Mesenchymal stem cell (in vitro differentiated cells and primary cell): ENCODE measurements at regions not wholly inside any gene's neighbourhood (a gene's known extent, or its start where the extent isn't known, plus 50 kb on each side); places are given as distances from the start of the nearest gene placed in this dataset.

Source experiments
- DNase-seq: peaks from one replicate; pipeline ENCODE4 v3.0.0-alpha.2; 2013
- H2AFZ ChIP-seq: one replicate; pipeline ENCODE4 v1.6.1; 2013; ENCODE audit warnings: low read depth, mild to moderate bottlenecking, control low read depth, inconsistent platforms, low read length, moderate library complexity
- H2AK5ac ChIP-seq: 2 replicates; pipeline ENCODE4 v1.6.1; 2013; ENCODE audit warnings: low read length, moderate library complexity, mild to moderate bottlenecking, inconsistent platforms; ENCODE audit not compliant: severe bottlenecking
- H2BK120ac ChIP-seq: one replicate; pipeline ENCODE4 v1.6.1; 2013; ENCODE audit warnings: low read depth, mild to moderate bottlenecking, inconsistent platforms, low read length, moderate library complexity
- H2BK12ac ChIP-seq, 2 experiments: one replicate each; pipeline ENCODE4 v1.6.1; 2013; ENCODE audit warnings: inconsistent platforms in 2 of 2, low read length in 2 of 2, mild to moderate bottlenecking in 2 of 2, moderate library complexity in 2 of 2, control low read depth in 1 of 2
- H2BK15ac ChIP-seq: one replicate; pipeline ENCODE4 v1.6.1; 2013; ENCODE audit warnings: mild to moderate bottlenecking, low read depth, inconsistent platforms; ENCODE audit not compliant: poor library complexity, severe bottlenecking
- H2BK5ac ChIP-seq: 2 replicates; pipeline ENCODE4 v1.6.1; 2013; ENCODE audit warnings: low read depth, mild to moderate bottlenecking, low read length, control low read depth, inconsistent platforms; ENCODE audit not compliant: poor library complexity, severe bottlenecking
- H3K14ac ChIP-seq, 2 experiments: one replicate each; pipeline ENCODE4 v1.6.1; 2013; ENCODE audit warnings: inconsistent platforms in 2 of 2, low read length in 2 of 2, control low read depth in 1 of 2, mild to moderate bottlenecking in 1 of 2, moderate library complexity in 1 of 2
- H3K18ac ChIP-seq, 2 experiments: one replicate each; pipeline ENCODE4 v1.6.1; 2013; ENCODE audit warnings: inconsistent platforms in 2 of 2, low read length in 2 of 2, control low read depth in 1 of 2, low read depth in 1 of 2, mild to moderate bottlenecking in 1 of 2
- H3K23ac ChIP-seq, 2 experiments: one replicate each; pipeline ENCODE4 v1.6.1; 2013; ENCODE audit warnings: inconsistent platforms in 2 of 2, low read length in 2 of 2, mild to moderate bottlenecking in 2 of 2, moderate library complexity in 2 of 2, control low read depth in 1 of 2
- H3K27ac ChIP-seq: 2 replicates; pipeline ENCODE4 v1.5.1; 2013; ENCODE audit warnings: mild to moderate bottlenecking, moderate library complexity, low read length, control low read depth, inconsistent platforms; ENCODE audit not compliant: poor library complexity, severe bottlenecking
- H3K27me3 ChIP-seq, 2 experiments: 2 replicates each; pipeline versions ENCODE4 v1.6.1 to v1.7.0; 2013; ENCODE audit warnings: low read length in 2 of 2, mild to moderate bottlenecking in 2 of 2, moderate library complexity in 2 of 2, control low read depth in 1 of 2, inconsistent platforms in 1 of 2; ENCODE audit not compliant: control insufficient read depth in 1 of 2, insufficient read depth in 1 of 2
- H3K36me3 ChIP-seq, 2 experiments: 2 replicates each; pipeline versions ENCODE4 v1.6.1 to v1.7.0; 2013; ENCODE audit warnings: low read length in 2 of 2, control low read depth in 1 of 2, inconsistent platforms in 1 of 2, low read depth in 1 of 2, mild to moderate bottlenecking in 1 of 2; ENCODE audit not compliant: insufficient read depth in 2 of 2, control insufficient read depth in 1 of 2
- H3K4ac ChIP-seq, 2 experiments: one replicate each; pipeline ENCODE4 v1.6.1; 2013; ENCODE audit warnings: inconsistent platforms in 2 of 2, low read length in 2 of 2, mild to moderate bottlenecking in 2 of 2, moderate library complexity in 2 of 2, control low read depth in 1 of 2, low read depth in 1 of 2
- H3K4me1 ChIP-seq: 2 replicates; pipeline ENCODE4 v1.6.1; 2013; ENCODE audit warnings: low read depth, low read length, control low read depth; ENCODE audit not compliant: control insufficient read depth, insufficient read depth
- H3K4me2 ChIP-seq: 2 replicates; pipeline ENCODE4 v1.6.1; 2013; ENCODE audit warnings: low read length, mild to moderate bottlenecking, inconsistent platforms; ENCODE audit not compliant: poor library complexity, severe bottlenecking
- H3K4me3 ChIP-seq, 2 experiments: 2 replicates each; pipeline versions ENCODE4 v1.5.1 to v1.7.0; 2013; ENCODE audit warnings: low read length in 2 of 2, mild to moderate bottlenecking in 2 of 2, control low read depth in 1 of 2, low read depth in 1 of 2; ENCODE audit not compliant: insufficient read depth in 1 of 2
- H3K79me1 ChIP-seq: replicated peaks from 2 replicates; pipeline ENCODE4 v1.6.1; 2013; ENCODE audit warnings: mild to moderate bottlenecking, control low read depth, low read length, inconsistent platforms; ENCODE audit not compliant: poor library complexity, severe bottlenecking
- H3K9ac ChIP-seq: 2 replicates; pipeline ENCODE4 v1.7.0; 2013; ENCODE audit warnings: mild to moderate bottlenecking, low read length, moderate library complexity
- H3K9me3 ChIP-seq: 2 replicates; pipeline ENCODE4 v1.7.0; 2013; ENCODE audit warnings: mild to moderate bottlenecking, low read length; ENCODE audit not compliant: control insufficient read depth
- H4K8ac ChIP-seq: one replicate; pipeline ENCODE4 v1.6.1; 2013; ENCODE audit warnings: inconsistent platforms, mild to moderate bottlenecking, low read length, moderate library complexity
- H4K91ac ChIP-seq: one replicate; pipeline ENCODE4 v1.6.1; 2013; ENCODE audit warnings: mild to moderate bottlenecking, low read length, inconsistent platforms
- WGBS: methylation state at CpG from one replicate; pipeline ENCODE4 v1.1.7; 2013; ENCODE audit warnings: mixed read lengths; 5-methylcytosine and 5-hydroxymethylcytosine counted together

- H3K27me3 ChIP-seq, result peaks cover 0 to 11% of the 10 kb centered on the region in 2 experiments
Measured at GRCh38 chr4:183030823-183031222, 68.2 kb upstream of the WWC2 start.

GRCh38 chr4:183030309-183030708 lies 68.7 kb upstream of the WWC2 start:
- Histone ChIP-seq H3K36me3 (no peaks in the 10 kb centered on the region), H3K4me2 (no peak overlapping the region), H2BK120ac (no peak overlapping the region), H3K79me1 (no peaks in the 10 kb centered on the region), H2BK12ac (no peak overlapping the region), H3K9me3 (no peaks in the 10 kb centered on the region), H2AK5ac (no peak overlapping the region), H3K27ac (no peak overlapping the region), H2BK15ac (no peak overlapping the region), H3K4me3 (no peak overlapping the region), H3K9ac (no peak overlapping the region), H3K23ac (no peak overlapping the region), H3K4ac (no peak overlapping the region), H2BK5ac (no peak overlapping the region), H3K4me1 (no peaks in the 10 kb centered on the region), H4K91ac (no peak overlapping the region), H3K18ac (no peak overlapping the region), H3K14ac (no peak overlapping the region), H2AFZ (no peak overlapping the region), H3K27me3 (peaks cover 0 to 6% of the 10 kb centered on the region in 2 experiments), H4K8ac (no peak overlapping the region)
- no peak for DNase-seq
- 77% methylated on average over 1 of the region's 1 CpG for WGBS

More at GRCh38 chr4:183030823-183031222, 68.2 kb upstream of the WWC2 start:
- Histone ChIP-seq H3K4me1 (no peaks in the 10 kb centered on the region), H2BK5ac (no peak overlapping the region), H2BK12ac (no peak overlapping the region), H4K91ac (no peak overlapping the region), H2BK120ac (no peak overlapping the region), H2BK15ac (no peak overlapping the region), H2AK5ac (no peak overlapping the region), H3K23ac (no peak overlapping the region), H3K14ac (no peak overlapping the region), H3K18ac (no peak overlapping the region), H3K9ac (no peak overlapping the region), H3K36me3 (no peaks in the 10 kb centered on the region), H3K9me3 (no peaks in the 10 kb centered on the region), H3K27ac (no peak overlapping the region), H2AFZ (no peak overlapping the region), H3K4me2 (no peak overlapping the region), H3K4ac (no peak overlapping the region), H4K8ac (no peak overlapping the region), H3K79me1 (no peaks in the 10 kb centered on the region), H3K4me3 (no peak overlapping the region)
- DNase-seq, result no peak
- 93% methylated on average over 4 of the region's 4 CpGs for WGBS

GRCh38 chr4:183029365-183029764 lies 69.7 kb upstream of the WWC2 start:
- no peak for DNase-seq
- Histone ChIP-seq H3K9me3 (no peaks in the 10 kb centered on the region), H2BK15ac (no peak overlapping the region), H4K91ac (no peak overlapping the region), H2BK120ac (no peak overlapping the region), H2BK5ac (no peak overlapping the region), H3K18ac (no peak overlapping the region), H3K4ac (no peak overlapping the region), H3K4me3 (no peak overlapping the region), H4K8ac (no peak overlapping the region), H2AK5ac (no peak overlapping the region), H3K36me3 (no peaks in the 10 kb centered on the region), H3K14ac (no peak overlapping the region), H2AFZ (no peak overlapping the region), H3K4me2 (no peak overlapping the region), H2BK12ac (no peak overlapping the region), H3K79me1 (no peaks in the 10 kb centered on the region), H3K9ac (no peak overlapping the region), H3K23ac (no peak overlapping the region), H3K4me1 (no peaks in the 10 kb centered on the region), H3K27ac (no peak overlapping the region), H3K27me3 (peaks cover 0 to 4% of the 10 kb centered on the region in 2 experiments)
- 90% methylated on average over 3 of the region's 4 CpGs for WGBS

GRCh38 chr4:183026701-183027100 lies 72.4 kb upstream of the WWC2 start:
- Histone ChIP-seq H2BK120ac (no peak overlapping the region), H2BK15ac (no peak overlapping the region), H4K8ac (no peak overlapping the region), H2AK5ac (no peak overlapping the region), H3K4me2 (no peak overlapping the region), H4K91ac (no peak overlapping the region), H3K18ac (no peak overlapping the region), H2BK5ac (no peak overlapping the region), H3K14ac (no peak overlapping the region), H2BK12ac (no peak overlapping the region), H3K4ac (no peak overlapping the region), H2AFZ (no peak overlapping the region), H3K23ac (no peak overlapping the region), H3K9me3 (no peaks in the 10 kb centered on the region), H3K4me3 (no peak overlapping the region), H3K36me3 (no peaks in the 10 kb centered on the region), H3K27me3 (peaks cover 0 to 4% of the 10 kb centered on the region in 2 experiments), H3K4me1 (no peaks in the 10 kb centered on the region), H3K27ac (no peak overlapping the region), H3K79me1 (no peaks in the 10 kb centered on the region), H3K9ac (no peak overlapping the region)
- WGBS, result 77% methylated on average over 2 of the region's 2 CpGs
- no peak for DNase-seq
